Mucosa of rectum (tissue), 2 donors: ENCODE measurements at regions not wholly inside any gene's neighbourhood (a gene's known extent, or its start where the extent isn't known, plus 50 kb on each side); places are given as distances from the start of the nearest gene placed in this dataset.

Experiments
- H3K27ac ChIP-seq, 2 donors: one replicate each; pipeline ENCODE4 v1.7.0; 2013; ENCODE audit warnings: inconsistent platforms in 2 of 2, low read depth in 2 of 2, low read length in 2 of 2
- H3K27me3 ChIP-seq, 2 donors: one replicate each; pipeline ENCODE4 v1.7.0; 2013; ENCODE audit warnings: low read length in 2 of 2; ENCODE audit not compliant: control insufficient read depth in 2 of 2, insufficient read depth in 2 of 2
- H3K36me3 ChIP-seq, 2 donors: one replicate each; pipeline ENCODE4 v1.7.0; 2013; ENCODE audit warnings: low read length in 2 of 2; ENCODE audit not compliant: control insufficient read depth in 2 of 2, insufficient read depth in 2 of 2
- H3K4me1 ChIP-seq, 2 donors: one replicate each; pipeline ENCODE4 v1.7.0; 2013; ENCODE audit warnings: low read length in 2 of 2, mild to moderate bottlenecking in 1 of 2; ENCODE audit not compliant: control insufficient read depth in 2 of 2, insufficient read depth in 2 of 2
- H3K4me3 ChIP-seq, 2 donors: one replicate each; pipeline ENCODE4 v1.7.0; 2013; ENCODE audit warnings: low read length in 2 of 2
- H3K9ac ChIP-seq, 2 donors: one replicate each; pipeline ENCODE4 v1.7.0; 2013; ENCODE audit warnings: low read length in 2 of 2, low read depth in 1 of 2, mild to moderate bottlenecking in 1 of 2
- H3K9me3 ChIP-seq, 2 donors: one replicate each; pipeline ENCODE4 v1.7.0; 2013; ENCODE audit warnings: low read length in 2 of 2; ENCODE audit not compliant: control insufficient read depth in 2 of 2
- donor health status: healthy.
- donor health status: Normal muscosa, but diverticular disease.

GRCh38 chr5:117859176-117859575, 1129.2 kb downstream of the DTWD2 start:
- H3K4me3 ChIP-seq = no peak overlapping the region
- no peak overlapping the region for H3K9ac ChIP-seq
- no peaks in the 10 kb centered on the region for H3K27me3 ChIP-seq
- no peaks in the 10 kb centered on the region for H3K9me3 ChIP-seq
- no peak overlapping the region for H3K27ac ChIP-seq
- H3K4me1 ChIP-seq = no peaks in the 10 kb centered on the region
- H3K36me3 ChIP-seq = no peaks in the 10 kb centered on the region

- H3K27me3 ChIP-seq = no peaks in the 10 kb centered on the region
- H3K4me1 ChIP-seq = no peaks in the 10 kb centered on the region
- H3K27ac ChIP-seq = no peak overlapping the region
- no peaks in the 10 kb centered on the region for H3K36me3 ChIP-seq
- no peaks in the 10 kb centered on the region for H3K9me3 ChIP-seq
- no peak overlapping the region for H3K4me3 ChIP-seq
- H3K9ac ChIP-seq = no peak overlapping the region
These were observed 1131.6 kb downstream of the DTWD2 start for GRCh38 chr5:117856713-117857112.

GRCh38 chr5:117837786-117838185, 1150.6 kb downstream of the DTWD2 start:
- Histone ChIP-seq H3K36me3 (no peaks in the 10 kb centered on the region), H3K4me3 (no peak overlapping the region), H3K9ac (no peak overlapping the region), H3K9me3 (no peaks in the 10 kb centered on the region), H3K4me1 (no peaks in the 10 kb centered on the region), H3K27ac (no peak overlapping the region), H3K27me3 (no peaks in the 10 kb centered on the region)

- Histone ChIP-seq H3K4me1 (no peaks in the 10 kb centered on the region), H3K27me3 (no peaks in the 10 kb centered on the region), H3K9me3 (no peaks in the 10 kb centered on the region), H3K4me3 (no peak overlapping the region), H3K9ac (no peak overlapping the region), H3K36me3 (no peaks in the 10 kb centered on the region), H3K27ac (no peak overlapping the region)
These were observed 1154.7 kb downstream of the DTWD2 start for GRCh38 chr5:117833691-117834090.

GRCh38 chr5:117829646-117830045, 1158.7 kb downstream of the DTWD2 start:
- Histone ChIP-seq H3K36me3 (no peaks in the 10 kb centered on the region), H3K9me3 (no peaks in the 10 kb centered on the region), H3K27ac (no peak overlapping the region), H3K4me1 (no peaks in the 10 kb centered on the region), H3K27me3 (no peaks in the 10 kb centered on the region), H3K9ac (no peak overlapping the region), H3K4me3 (no peak overlapping the region)

- H3K36me3 ChIP-seq = no peaks in the 10 kb centered on the region
- no peaks in the 10 kb centered on the region for H3K9me3 ChIP-seq
- H3K9ac ChIP-seq = no peak overlapping the region
- no peak overlapping the region for H3K4me3 ChIP-seq
- no peaks in the 10 kb centered on the region for H3K4me1 ChIP-seq
- H3K27me3 ChIP-seq = no peaks in the 10 kb centered on the region
- no peak overlapping the region for H3K27ac ChIP-seq
These were observed 1174.5 kb downstream of the DTWD2 start for GRCh38 chr5:117813850-117814249.

GRCh38 chr5:117812861-117813260, 1175.5 kb downstream of the DTWD2 start:
- H3K36me3 ChIP-seq = no peaks in the 10 kb centered on the region
- no peak overlapping the region for H3K9ac ChIP-seq
- no peaks in the 10 kb centered on the region for H3K9me3 ChIP-seq
- no peaks in the 10 kb centered on the region for H3K27me3 ChIP-seq
- H3K4me1 ChIP-seq = no peaks in the 10 kb centered on the region
- no peak overlapping the region for H3K27ac ChIP-seq
- H3K4me3 ChIP-seq = no peak overlapping the region

GRCh38 chr5:117809251-117809650, 1179.1 kb downstream of the DTWD2 start:
- no peak overlapping the region for H3K27ac ChIP-seq
- no peaks in the 10 kb centered on the region for H3K27me3 ChIP-seq
- H3K9me3 ChIP-seq = no peaks in the 10 kb centered on the region
- H3K36me3 ChIP-seq = no peaks in the 10 kb centered on the region
- no peak overlapping the region for H3K9ac ChIP-seq
- no peaks in the 10 kb centered on the region for H3K4me1 ChIP-seq
- H3K4me3 ChIP-seq = no peak overlapping the region

GRCh38 chr5:117805058-117805457, 1183.3 kb downstream of the DTWD2 start:
- Histone ChIP-seq H3K9ac (no peak overlapping the region), H3K27me3 (no peaks in the 10 kb centered on the region), H3K9me3 (no peaks in the 10 kb centered on the region), H3K27ac (no peak overlapping the region), H3K4me3 (no peak overlapping the region), H3K4me1 (no peaks in the 10 kb centered on the region), H3K36me3 (no peaks in the 10 kb centered on the region)

- Histone ChIP-seq H3K9me3 (no peaks in the 10 kb centered on the region), H3K27ac (no peak overlapping the region), H3K4me1 (no peaks in the 10 kb centered on the region), H3K27me3 (no peaks in the 10 kb centered on the region), H3K4me3 (no peak overlapping the region), H3K36me3 (no peaks in the 10 kb centered on the region), H3K9ac (no peak overlapping the region)
These were observed 1184.8 kb downstream of the DTWD2 start for GRCh38 chr5:117803533-117803932.

- no peaks in the 10 kb centered on the region for H3K36me3 ChIP-seq
- no peak overlapping the region for H3K9ac ChIP-seq
- H3K27me3 ChIP-seq = no peaks in the 10 kb centered on the region
- no peak overlapping the region for H3K4me3 ChIP-seq
- H3K27ac ChIP-seq = no peak overlapping the region
- H3K9me3 ChIP-seq = no peaks in the 10 kb centered on the region
- no peaks in the 10 kb centered on the region for H3K4me1 ChIP-seq
These were observed 1186.8 kb downstream of the DTWD2 start for GRCh38 chr5:117801583-117801982.
